SK-N-SH (cell line): ENCODE measurements at regions not wholly inside any gene's neighbourhood (a gene's known extent, or its start where the extent isn't known, plus 50 kb on each side); places are given as distances from the start of the nearest gene placed in this dataset.

ENCODE experiments used
- POLR2AphosphoS5 ChIP-seq: IDR thresholded peaks from 2 replicates; pipeline ENCODE4 v1.6.1; 2012; ENCODE audit warnings: low read depth, low read length
- SMC3 ChIP-seq: IDR thresholded peaks from 2 replicates; pipeline ENCODE4 v1.6.1; 2012; ENCODE audit warnings: low read depth, low read length, improper control_type of control experiment
- TEAD4 ChIP-seq: IDR thresholded peaks from 2 replicates; pipeline ENCODE4 v1.4.0; 2012; ENCODE audit warnings: mild to moderate bottlenecking, borderline replicate concordance; ENCODE audit not compliant: insufficient read depth

DNA sequence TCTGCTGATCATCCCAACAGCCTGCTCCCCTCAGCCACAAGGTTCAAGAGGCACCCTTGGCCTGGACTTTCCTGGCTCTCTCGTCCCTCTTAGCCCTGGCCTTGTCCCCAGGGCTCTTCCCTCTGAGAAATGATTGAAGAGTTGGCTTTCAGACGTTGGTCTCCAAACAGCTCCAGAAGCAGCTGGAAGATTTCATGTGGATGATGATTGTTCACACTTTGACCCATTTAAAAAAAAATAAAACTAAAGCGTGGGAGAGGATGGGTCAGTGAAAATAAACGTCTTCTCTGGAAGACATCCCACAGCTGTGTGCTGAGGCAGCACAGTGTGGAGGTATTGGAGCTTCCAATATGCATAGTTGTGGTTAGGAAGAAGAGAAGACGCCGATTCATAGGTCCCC lies 54.7 kb upstream of the CDH11 start:
- TF ChIP-seq POLR2AphosphoS5 (no peak), TEAD4 (no peak), SMC3 (no peak)
